SK-N-SH treated with all-trans-retinoic acid at 6 μM for 48 hours (cell line): ENCODE measurements at regions not wholly inside any gene's neighbourhood (a gene's known extent, or its start where the extent isn't known, plus 50 kb on each side); places are given as distances from the start of the nearest gene placed in this dataset.

ENCODE experiments used
- ARNTL ChIP-seq: fragments of 450-650 bp; formaldehyde crosslinking; IDR thresholded peaks from 2 replicates; pipeline ENCODE4 v1.5.0; 2020; ENCODE audit warnings: low read depth, mild to moderate bottlenecking, moderate library complexity, borderline replicate concordance
- BACH2 ChIP-seq: fragments of 250-450 bp; sonication (Bioruptor Pico); IDR thresholded peaks from 2 replicates; pipeline ENCODE4 v1.9.0; 2021; ENCODE audit warnings: mild to moderate bottlenecking, borderline replicate concordance
- ISL1 ChIP-seq: fragments of 250-450 bp; sonication (Bioruptor Pico); IDR thresholded peaks from 2 replicates; pipeline ENCODE4 v2.1.2; 2022; ENCODE audit warnings: mild to moderate bottlenecking, moderate library complexity
- PATZ1 ChIP-seq: fragments of 250-450 bp; sonication (Bioruptor Pico); IDR thresholded peaks from 2 replicates; pipeline ENCODE4 v1.8.0; 2020; ENCODE audit warnings: mild to moderate bottlenecking, moderate library complexity, borderline replicate concordance
- PPARA ChIP-seq: fragments of 250-450 bp; sonication (Bioruptor Pico); IDR thresholded peaks from 2 replicates; pipeline ENCODE4 v1.5.0; 2020; ENCODE audit warnings: mild to moderate bottlenecking, borderline replicate concordance
- RARB ChIP-seq: fragments of 250-450 bp; sonication (Bioruptor Pico); IDR thresholded peaks from 2 replicates; pipeline ENCODE4 v1.8.0; 2021; ENCODE audit warnings: mild to moderate bottlenecking, moderate library complexity
- SNAI2 ChIP-seq: fragments of 250-450 bp; sonication (Bioruptor Pico); IDR thresholded peaks from 2 replicates; pipeline ENCODE4 v1.5.0; 2020; ENCODE audit warnings: mild to moderate bottlenecking, moderate library complexity
- TOX ChIP-seq: fragments of 250-450 bp; sonication (Bioruptor Pico); IDR thresholded peaks from 2 replicates; pipeline ENCODE4 v1.8.0; 2021; ENCODE audit warnings: mild to moderate bottlenecking, moderate library complexity, borderline replicate concordance
- TSHZ2 ChIP-seq: fragments of 250-450 bp; sonication (Bioruptor Pico); IDR thresholded peaks from 2 replicates; pipeline ENCODE4 v1.5.0; 2020; ENCODE audit warnings: mild to moderate bottlenecking, moderate library complexity
- ZC3H10 ChIP-seq: fragments of 250-450 bp; sonication (Bioruptor Pico); IDR thresholded peaks from 2 replicates; pipeline ENCODE4 v1.5.1; 2021; ENCODE audit warnings: mild to moderate bottlenecking, moderate library complexity
- ZFP30 ChIP-seq: fragments of 450-650 bp; formaldehyde crosslinking; IDR thresholded peaks from 2 replicates; pipeline ENCODE4 v1.5.0; 2022; ENCODE audit warnings: mild to moderate bottlenecking, moderate library complexity
- ZNF565 ChIP-seq: fragments of 450-650 bp; formaldehyde crosslinking; conservative IDR thresholded peaks from 2 replicates; pipeline ENCODE4 v1.5.0; 2020; ENCODE audit warnings: low read depth, mild to moderate bottlenecking, moderate library complexity

GRCh38 chr9:96158147-96158546, 143.8 kb downstream of the HSD17B3 start:
- no peak for TF ChIP-seq SNAI2 (CRISPR knock-in tag)
- no peak for TF ChIP-seq BACH2 (CRISPR knock-in tag)
- no peak for TF ChIP-seq TSHZ2 (CRISPR knock-in tag)
- TF ChIP-seq ISL1 (CRISPR knock-in tag): no peak
- TF ChIP-seq ZFP30 (CRISPR knock-in tag): no peak
- no peak for TF ChIP-seq PATZ1 (CRISPR knock-in tag)
- no peak for TF ChIP-seq ZC3H10 (CRISPR knock-in tag)
- no peak for TF ChIP-seq RARB (CRISPR knock-in tag)
- no peak for TF ChIP-seq TOX
- TF ChIP-seq ZNF565: no peak
- no peak for TF ChIP-seq PPARA (CRISPR knock-in tag)
- TF ChIP-seq ARNTL (CRISPR knock-in tag): no peak
